Fibroblast of lung (primary cell): ENCODE measurements at regions not wholly inside any gene's neighbourhood (a gene's known extent, or its start where the extent isn't known, plus 50 kb on each side); places are given as distances from the start of the nearest gene placed in this dataset.

ENCODE experiments used
- CTCF ChIP-seq, 2 donors: IDR thresholded peaks in 1 of 2; conservative IDR thresholded peaks in 1 of 2; 1 replicate in 1 of 2; 2 replicates in 1 of 2; pipeline ENCODE4 v1.5.1; 2011 to 2012; ENCODE audit warnings: low read length in 2 of 2, control low read depth in 1 of 2, inconsistent platforms in 1 of 2, low read depth in 1 of 2, mild to moderate bottlenecking in 1 of 2
- EZH2 ChIP-seq: IDR thresholded peaks from 2 replicates; pipeline ENCODE4 v1.5.1; 2012; ENCODE audit warnings: low read length, control low read depth, mild to moderate bottlenecking; ENCODE audit errors: missing control alignments

GRCh38 chr3:16060358-16060852, 114.1 kb upstream of the GALNT15 start:
- TF ChIP-seq CTCF (conservative IDR thresholded peaks at IDR 0.05 in 1 of 2, IDR thresholded peaks at IDR 0.05 in 1 of 2; ENCODE audit: low read depth in 1 of 2, low read length in 2 of 2) (peak in 1 of 2 donors; percentile 31), EZH2 (no peak)
